ENCODE measurements at regions not wholly inside any gene's neighbourhood (a gene's known extent, or its start where the extent isn't known, plus 50 kb on each side); places are given as distances from the start of the nearest gene placed in this dataset.

GRCh38 chr2:205852457-205852856 is 170.2 kb downstream of the NRP2 start:
- no peak overlapping the region for H3K4me3 ChIP-seq (ENCODE audit: low read depth, low read length)
- TF ChIP-seq CTCF (IDR thresholded peaks at IDR 0.05; ENCODE audit: low read depth, low read length, missing control alignments), result no peak
- DNase-seq (ENCODE audit: low read depth), result no peak
- in situ Hi-C loops (cut with HindIII; ENCODE audit: low sequenced_read_pairs), result no loop called here

GRCh38 chr2:205850611-205851010 is 168.3 kb downstream of the NRP2 start:
- no peak for DNase-seq (ENCODE audit: low read depth)
- TF ChIP-seq CTCF (IDR thresholded peaks at IDR 0.05; ENCODE audit: low read depth, low read length, missing control alignments), result no peak
- in situ Hi-C loops (cut with HindIII; ENCODE audit: low sequenced_read_pairs), result no loop called here
- no peak overlapping the region for H3K4me3 ChIP-seq (ENCODE audit: low read depth, low read length)

GRCh38 chr2:205850132-205850531 is 167.8 kb downstream of the NRP2 start:
- no peak for DNase-seq (ENCODE audit: low read depth)
- no peak for TF ChIP-seq CTCF (IDR thresholded peaks at IDR 0.05; ENCODE audit: low read depth, low read length, missing control alignments)
- in situ Hi-C loops (cut with HindIII; ENCODE audit: low sequenced_read_pairs), result no loop called here

GRCh38 chr2:205849136-205849535 is 166.8 kb downstream of the NRP2 start:
- TF ChIP-seq CTCF (IDR thresholded peaks at IDR 0.05; ENCODE audit: low read depth, low read length, missing control alignments), result no peak
- DNase-seq (ENCODE audit: low read depth), result no peak
- no peak overlapping the region for H3K4me3 ChIP-seq (ENCODE audit: low read depth, low read length)
- in situ Hi-C loops (cut with HindIII; ENCODE audit: low sequenced_read_pairs), result no loop called here

More at GRCh38 chr2:205850132-205850531, 167.8 kb downstream of the NRP2 start:
- H3K4me3 ChIP-seq (ENCODE audit: low read depth, low read length), result no peak overlapping the region

GRCh38 chr2:205848601-205849000 is 166.3 kb downstream of the NRP2 start:
- in situ Hi-C loops (cut with HindIII; ENCODE audit: low sequenced_read_pairs), result no loop called here
- no peak for DNase-seq (ENCODE audit: low read depth)
- H3K4me3 ChIP-seq (ENCODE audit: low read depth, low read length), result no peak overlapping the region
- no peak for TF ChIP-seq CTCF (IDR thresholded peaks at IDR 0.05; ENCODE audit: low read depth, low read length, missing control alignments)
